HFFc6 (cell line): ENCODE measurements at regions not wholly inside any gene's neighbourhood (a gene's known extent, or its start where the extent isn't known, plus 50 kb on each side); places are given as distances from the start of the nearest gene placed in this dataset.

Source experiments
- DNase-seq: peaks from one replicate; pipeline ENCODE4 v3.0.0-alpha.2; 2018
- H3K27ac Mint-ChIP-seq: 2 replicates; pipeline ENCODE4 v1.8.0; 2020; ENCODE audit warnings: mild to moderate bottlenecking, mixed read lengths
- H3K27me3 Mint-ChIP-seq: 2 replicates; pipeline ENCODE4 v1.8.0; 2021; ENCODE audit warnings: mild to moderate bottlenecking, moderate library complexity, mixed read lengths; ENCODE audit not compliant: insufficient read depth
- H3K36me3 Mint-ChIP-seq: 2 replicates; pipeline ENCODE4 v1.8.0; 2021; ENCODE audit warnings: low read depth, mixed read lengths
- H3K4me1 Mint-ChIP-seq: 2 replicates; pipeline ENCODE4 v1.8.0; 2020; ENCODE audit warnings: low read depth, mixed read lengths
- H3K4me3 Mint-ChIP-seq: 2 replicates; pipeline ENCODE4 v1.8.0; 2020; ENCODE audit warnings: mild to moderate bottlenecking, moderate library complexity, mixed read lengths
- H3K9me3 Mint-ChIP-seq: 2 replicates; pipeline ENCODE4 v1.8.0; 2020; ENCODE audit warnings: mild to moderate bottlenecking, mixed read lengths
- TF ChIP-seq, protein P1 (sequence below): fragments of 200-600 bp; sonication (generic); IDR thresholded peaks from 2 replicates; pipeline ENCODE4 v1.5.0; 2021; ENCODE audit warnings: antibody characterized with exemption, mild to moderate bottlenecking

DNA sequence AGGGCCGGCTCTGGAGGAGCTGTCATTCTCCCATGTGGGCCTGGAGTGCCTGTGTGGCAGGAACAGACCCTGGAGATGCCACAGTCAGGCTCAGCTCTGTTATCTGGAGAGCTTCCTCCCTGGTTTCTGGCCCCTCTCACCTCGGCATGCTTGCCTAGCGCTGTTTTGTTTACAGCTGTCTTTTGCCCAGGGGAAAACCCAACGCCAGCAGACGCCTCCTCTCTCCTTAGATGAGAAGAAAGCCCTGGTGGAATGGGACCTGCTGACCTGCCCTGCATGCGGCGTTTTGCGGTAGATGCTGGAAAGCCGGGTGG lies 104.9 kb downstream of the CRYAA start:
- TF ChIP-seq, protein P1, sequence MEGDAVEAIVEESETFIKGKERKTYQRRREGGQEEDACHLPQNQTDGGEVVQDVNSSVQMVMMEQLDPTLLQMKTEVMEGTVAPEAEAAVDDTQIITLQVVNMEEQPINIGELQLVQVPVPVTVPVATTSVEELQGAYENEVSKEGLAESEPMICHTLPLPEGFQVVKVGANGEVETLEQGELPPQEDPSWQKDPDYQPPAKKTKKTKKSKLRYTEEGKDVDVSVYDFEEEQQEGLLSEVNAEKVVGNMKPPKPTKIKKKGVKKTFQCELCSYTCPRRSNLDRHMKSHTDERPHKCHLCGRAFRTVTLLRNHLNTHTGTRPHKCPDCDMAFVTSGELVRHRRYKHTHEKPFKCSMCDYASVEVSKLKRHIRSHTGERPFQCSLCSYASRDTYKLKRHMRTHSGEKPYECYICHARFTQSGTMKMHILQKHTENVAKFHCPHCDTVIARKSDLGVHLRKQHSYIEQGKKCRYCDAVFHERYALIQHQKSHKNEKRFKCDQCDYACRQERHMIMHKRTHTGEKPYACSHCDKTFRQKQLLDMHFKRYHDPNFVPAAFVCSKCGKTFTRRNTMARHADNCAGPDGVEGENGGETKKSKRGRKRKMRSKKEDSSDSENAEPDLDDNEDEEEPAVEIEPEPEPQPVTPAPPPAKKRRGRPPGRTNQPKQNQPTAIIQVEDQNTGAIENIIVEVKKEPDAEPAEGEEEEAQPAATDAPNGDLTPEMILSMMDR, result no peak
- no peak for DNase-seq
- H3K9me3 Mint-ChIP-seq, result no peaks in the 10 kb centered on the region
- H3K27me3 Mint-ChIP-seq, result peaks cover 44% of the 10 kb centered on the region
- no peaks in the 10 kb centered on the region for H3K4me1 Mint-ChIP-seq
- H3K4me3 Mint-ChIP-seq, result no peak overlapping the region
- no peak overlapping the region for H3K27ac Mint-ChIP-seq
- H3K36me3 Mint-ChIP-seq, result no peaks in the 10 kb centered on the region

DNA sequence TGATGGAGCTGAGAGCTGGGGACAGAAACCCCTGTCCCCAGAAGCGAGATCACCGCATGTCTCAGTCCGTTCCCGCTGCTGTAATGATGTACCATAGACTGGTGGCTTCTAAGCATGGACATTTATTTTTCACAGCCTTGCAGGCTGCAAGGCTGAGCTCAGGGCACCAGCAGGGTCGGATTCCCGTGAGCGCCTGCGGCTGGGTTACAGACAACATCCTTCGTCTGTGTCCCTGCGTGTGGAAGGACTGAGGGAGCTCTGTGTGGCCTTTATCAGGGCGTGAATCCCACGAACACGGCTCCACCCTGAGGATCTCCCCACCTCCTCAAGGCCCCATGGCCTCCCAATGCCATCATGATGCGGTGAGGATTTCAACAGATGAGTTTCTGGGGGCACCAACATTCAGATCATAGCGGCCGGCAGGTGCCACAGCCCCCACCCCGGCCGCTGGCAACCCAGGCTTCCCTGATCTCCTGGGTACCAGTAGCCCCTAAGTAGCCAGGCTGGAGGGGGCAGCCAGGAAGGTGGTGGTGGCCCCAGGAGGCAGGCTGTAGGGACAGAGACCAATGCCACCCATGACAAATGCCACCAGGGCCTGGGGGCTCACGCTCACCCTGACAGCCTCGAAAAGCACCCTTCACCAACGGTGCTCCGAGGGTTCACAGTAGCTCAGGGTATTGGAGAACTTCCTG lies 104.4 kb downstream of the CRYAA start:
- Mint-ChIP-seq H3K9me3 (no peaks in the 10 kb centered on the region), H3K27me3 (peaks cover 40% of the 10 kb centered on the region), H3K4me3 (no peak overlapping the region), H3K27ac (no peak overlapping the region), H3K36me3 (no peaks in the 10 kb centered on the region), H3K4me1 (no peaks in the 10 kb centered on the region)
- DNase-seq, result no peak
- TF ChIP-seq, protein P1, result no peak

DNA sequence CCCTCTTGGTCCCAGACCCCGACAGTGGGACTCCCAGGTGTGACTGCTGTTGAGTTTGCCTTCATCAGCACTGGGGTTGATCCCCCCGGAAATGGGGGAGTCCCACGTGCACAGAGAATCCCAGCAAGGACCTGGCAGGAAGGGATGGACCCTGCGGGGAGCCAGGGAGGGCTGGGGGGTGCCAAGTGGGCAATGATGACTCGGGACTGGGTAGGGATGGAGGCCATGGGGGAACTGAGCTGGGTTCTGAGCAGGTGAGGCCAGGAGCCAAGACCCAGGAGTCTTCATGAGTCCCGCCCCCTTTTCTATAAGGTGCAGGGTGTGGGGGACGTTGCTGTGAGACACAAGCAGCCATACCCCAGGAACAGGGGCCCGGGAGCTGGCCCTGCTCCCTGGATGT lies 103.8 kb downstream of the CRYAA start:
- Mint-ChIP-seq H3K36me3 (no peaks in the 10 kb centered on the region), H3K4me1 (no peaks in the 10 kb centered on the region), H3K27me3 (peaks cover 34% of the 10 kb centered on the region), H3K4me3 (no peak overlapping the region), H3K27ac (no peak overlapping the region), H3K9me3 (no peaks in the 10 kb centered on the region)
- DNase-seq, result no peak
- TF ChIP-seq, protein P1, result no peak

DNA sequence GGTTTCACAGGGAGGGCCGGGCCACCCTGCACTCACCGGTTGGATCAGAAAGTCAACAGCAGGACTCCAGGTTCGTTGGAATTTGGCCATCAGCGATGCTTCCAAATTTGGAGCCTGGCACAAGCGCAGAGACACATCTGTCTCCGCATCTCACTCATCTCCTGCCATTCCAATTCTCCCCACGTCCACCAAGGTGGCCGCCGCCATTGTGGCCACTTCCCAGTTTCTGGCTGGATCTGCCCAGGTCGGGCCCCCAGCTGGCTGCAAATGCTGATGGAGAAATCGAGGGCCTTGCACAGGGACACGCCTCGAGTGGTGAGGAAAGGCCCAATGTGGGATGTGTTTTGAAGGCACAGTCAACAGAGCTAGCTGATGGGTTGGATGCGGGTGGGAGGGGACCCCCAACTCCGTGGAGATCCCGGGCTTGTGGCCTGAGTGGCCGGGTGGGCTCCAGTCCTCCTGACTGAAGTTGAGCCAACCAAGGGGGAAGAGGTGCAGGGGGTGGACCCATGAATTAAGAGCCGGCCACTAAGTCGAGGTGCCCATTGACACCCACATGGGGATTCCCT lies 102.7 kb downstream of the CRYAA start:
- Mint-ChIP-seq H3K9me3 (no peaks in the 10 kb centered on the region), H3K4me3 (no peak overlapping the region), H3K4me1 (no peaks in the 10 kb centered on the region), H3K27me3 (peaks cover 32% of the 10 kb centered on the region), H3K27ac (no peak overlapping the region), H3K36me3 (no peaks in the 10 kb centered on the region)
- TF ChIP-seq, protein P1, result no peak
- no peak for DNase-seq

DNA sequence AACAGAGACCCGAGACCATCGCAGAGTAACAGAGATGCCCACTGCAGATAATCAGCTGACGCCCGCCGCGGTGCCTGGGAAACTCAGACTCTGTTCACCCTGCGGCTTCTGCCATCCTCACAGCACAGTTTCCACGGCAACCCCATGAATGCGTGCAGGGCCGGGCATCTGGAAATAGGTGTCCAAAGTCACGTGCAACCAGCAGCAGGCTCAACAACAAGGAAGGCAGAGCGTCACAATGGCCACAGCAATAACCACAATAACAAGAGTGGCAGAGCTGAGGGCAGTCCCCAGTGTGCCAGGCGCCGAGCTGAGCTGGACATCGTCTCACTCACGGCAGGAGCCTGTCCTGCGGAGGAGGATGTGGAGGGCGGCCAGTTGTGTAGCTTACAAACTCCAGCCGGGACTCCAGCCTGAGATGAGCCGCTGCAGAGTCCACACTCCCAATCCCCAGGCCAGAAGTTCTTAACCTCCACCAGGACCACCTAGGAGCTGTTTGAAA lies 102.0 kb downstream of the CRYAA start:
- no peak for DNase-seq
- no peaks in the 10 kb centered on the region for H3K4me1 Mint-ChIP-seq
- peaks cover 35% of the 10 kb centered on the region for H3K27me3 Mint-ChIP-seq
- H3K27ac Mint-ChIP-seq, result no peak overlapping the region
- H3K9me3 Mint-ChIP-seq, result no peaks in the 10 kb centered on the region
- no peaks in the 10 kb centered on the region for H3K36me3 Mint-ChIP-seq
- TF ChIP-seq, protein P1, result no peak
- no peak overlapping the region for H3K4me3 Mint-ChIP-seq
